ENCODE measurements at regions not wholly inside any gene's neighbourhood (a gene's known extent, or its start where the extent isn't known, plus 50 kb on each side); places are given as distances from the start of the nearest gene placed in this dataset.

DNA sequence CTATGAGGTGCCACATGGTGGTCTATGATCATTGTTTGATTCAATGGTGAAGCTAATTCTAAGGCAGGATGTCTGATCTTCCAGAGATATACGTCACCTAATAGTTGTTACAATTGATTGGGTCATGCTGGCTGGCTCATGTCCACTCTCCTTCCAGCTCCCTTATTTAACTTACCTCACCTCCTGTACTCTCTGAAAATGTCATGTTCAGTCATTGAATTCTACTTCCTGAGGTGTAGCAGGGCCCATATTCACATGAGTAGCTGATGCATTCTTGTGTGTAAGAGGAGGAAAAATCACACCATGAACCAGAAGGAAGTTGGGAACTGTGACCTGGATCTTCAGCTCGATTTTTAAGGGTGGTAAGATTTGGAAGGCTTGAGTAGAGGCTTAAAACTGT is 795.8 kb downstream of the QKI start:
- TF ChIP-seq, protein P1, sequence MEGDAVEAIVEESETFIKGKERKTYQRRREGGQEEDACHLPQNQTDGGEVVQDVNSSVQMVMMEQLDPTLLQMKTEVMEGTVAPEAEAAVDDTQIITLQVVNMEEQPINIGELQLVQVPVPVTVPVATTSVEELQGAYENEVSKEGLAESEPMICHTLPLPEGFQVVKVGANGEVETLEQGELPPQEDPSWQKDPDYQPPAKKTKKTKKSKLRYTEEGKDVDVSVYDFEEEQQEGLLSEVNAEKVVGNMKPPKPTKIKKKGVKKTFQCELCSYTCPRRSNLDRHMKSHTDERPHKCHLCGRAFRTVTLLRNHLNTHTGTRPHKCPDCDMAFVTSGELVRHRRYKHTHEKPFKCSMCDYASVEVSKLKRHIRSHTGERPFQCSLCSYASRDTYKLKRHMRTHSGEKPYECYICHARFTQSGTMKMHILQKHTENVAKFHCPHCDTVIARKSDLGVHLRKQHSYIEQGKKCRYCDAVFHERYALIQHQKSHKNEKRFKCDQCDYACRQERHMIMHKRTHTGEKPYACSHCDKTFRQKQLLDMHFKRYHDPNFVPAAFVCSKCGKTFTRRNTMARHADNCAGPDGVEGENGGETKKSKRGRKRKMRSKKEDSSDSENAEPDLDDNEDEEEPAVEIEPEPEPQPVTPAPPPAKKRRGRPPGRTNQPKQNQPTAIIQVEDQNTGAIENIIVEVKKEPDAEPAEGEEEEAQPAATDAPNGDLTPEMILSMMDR (IDR thresholded peaks at IDR 0.05) = no peak
- TF ChIP-seq EP300 (IDR thresholded peaks at IDR 0.05; ENCODE audit: low read depth) (no peak), POLR2AphosphoS5 (IDR thresholded peaks at IDR 0.05) (no peak)
